Trophoblast cell (in vitro differentiated cells and primary cell): ENCODE measurements at regions not wholly inside any gene's neighbourhood (a gene's known extent, or its start where the extent isn't known, plus 50 kb on each side); places are given as distances from the start of the nearest gene placed in this dataset.
"Not testable (repeated sequence)": the region's sequence is repeated elsewhere in the genome, so short reads cannot be mapped to it uniquely, and the experiment has no call there.

Source experiments
- DNase-seq, 2 donors: peaks; one replicate each; pipeline ENCODE4 v3.0.0-alpha.2; 2016
- H2AFZ ChIP-seq: 2 replicates; pipeline ENCODE4 v1.6.1; 2013; ENCODE audit warnings: low read length, moderate library complexity, mild to moderate bottlenecking; ENCODE audit not compliant: insufficient read depth, poor library complexity
- H2AK5ac ChIP-seq: 2 replicates; pipeline ENCODE4 v1.6.1; 2013; ENCODE audit warnings: mild to moderate bottlenecking, low read length
- H2BK120ac ChIP-seq: 2 replicates; pipeline ENCODE4 v1.6.1; 2013; ENCODE audit warnings: low read length, mild to moderate bottlenecking, moderate library complexity; ENCODE audit not compliant: insufficient read depth, poor library complexity
- H2BK12ac ChIP-seq: 2 replicates; pipeline ENCODE4 v1.6.1; 2013; ENCODE audit warnings: mild to moderate bottlenecking, low read length, moderate library complexity
- H2BK5ac ChIP-seq: 2 replicates; pipeline ENCODE4 v1.6.1; 2013; ENCODE audit warnings: low read length, low read depth, moderate library complexity, mild to moderate bottlenecking; ENCODE audit not compliant: poor library complexity
- H3K14ac ChIP-seq: 2 replicates; pipeline ENCODE4 v1.6.1; 2013; ENCODE audit warnings: mild to moderate bottlenecking, low read length
- H3K18ac ChIP-seq: 2 replicates; pipeline ENCODE4 v1.6.1; 2013; ENCODE audit warnings: mild to moderate bottlenecking, low read length
- H3K23ac ChIP-seq: 2 replicates; pipeline ENCODE4 v1.6.1; 2013; ENCODE audit warnings: low read length
- H3K27ac ChIP-seq: 2 replicates; pipeline ENCODE4 v1.5.1; 2013; ENCODE audit warnings: low read depth, mild to moderate bottlenecking, inconsistent platforms, low read length, moderate library complexity
- H3K27me3 ChIP-seq: 2 replicates; pipeline ENCODE4 v1.6.1; 2013; ENCODE audit warnings: inconsistent platforms, mild to moderate bottlenecking, low read length, moderate library complexity; ENCODE audit not compliant: insufficient read depth
- H3K36me3 ChIP-seq, 2 experiments: 1 replicate in 1 of 2; 2 replicates in 1 of 2; pipeline ENCODE4 v1.6.1; 2013; ENCODE audit warnings: low read length in 2 of 2, mild to moderate bottlenecking in 2 of 2, moderate library complexity in 1 of 2; ENCODE audit not compliant: insufficient read depth in 2 of 2, control insufficient read depth in 1 of 2
- H3K4ac ChIP-seq: 2 replicates; pipeline ENCODE4 v1.6.1; 2013; ENCODE audit warnings: low read depth, mild to moderate bottlenecking, low read length, moderate library complexity
- H3K4me1 ChIP-seq, 2 experiments: 1 replicate in 1 of 2; 2 replicates in 1 of 2; pipeline ENCODE4 v1.6.1; 2013; ENCODE audit warnings: low read length in 2 of 2, mild to moderate bottlenecking in 2 of 2, moderate library complexity in 1 of 2; ENCODE audit not compliant: insufficient read depth in 2 of 2, control insufficient read depth in 1 of 2
- H3K4me2 ChIP-seq: 2 replicates; pipeline ENCODE4 v1.6.1; 2013; ENCODE audit warnings: inconsistent platforms, mild to moderate bottlenecking, low read length, moderate library complexity
- H3K4me3 ChIP-seq: 2 replicates; pipeline ENCODE4 v1.5.1; 2013; ENCODE audit warnings: mild to moderate bottlenecking, low read depth, low read length, inconsistent platforms
- H3K79me1 ChIP-seq: one replicate; pipeline ENCODE4 v1.6.1; 2013; ENCODE audit warnings: low read length
- H3K79me2 ChIP-seq: 2 replicates; pipeline ENCODE4 v1.6.1; 2013; ENCODE audit warnings: low read length, mild to moderate bottlenecking; ENCODE audit not compliant: control insufficient read depth, insufficient read depth, poor library complexity
- H3K9ac ChIP-seq: 2 replicates; pipeline ENCODE4 v1.6.1; 2013; ENCODE audit warnings: mild to moderate bottlenecking, low read length
- H3K9me3 ChIP-seq: 2 replicates; pipeline ENCODE4 v1.6.1; 2013; ENCODE audit warnings: low read depth, mild to moderate bottlenecking, control low read depth, inconsistent platforms, low read length; ENCODE audit not compliant: insufficient read depth
- H4K12ac ChIP-seq: 2 replicates; pipeline ENCODE4 v1.6.1; 2013; ENCODE audit warnings: low read depth, mild to moderate bottlenecking, low read length, moderate library complexity
- H4K8ac ChIP-seq: 2 replicates; pipeline ENCODE4 v1.6.1; 2013; ENCODE audit warnings: low read depth, mild to moderate bottlenecking, low read length, moderate library complexity
- H4K91ac ChIP-seq: one replicate; pipeline ENCODE4 v1.6.1; 2013; ENCODE audit warnings: low read depth, mild to moderate bottlenecking, low read length, moderate library complexity
- WGBS: extraction: QIAGEN DNeasy Blood & Tissue Kit; methylation state at CpG from one replicate; pipeline ENCODE4 v1.1.7; 2013; ENCODE audit warnings: missing lambda C conversion rate; ENCODE audit not compliant: insufficient read length, insufficient coverage; ENCODE audit errors: extremely low coverage; 5-methylcytosine and 5-hydroxymethylcytosine counted together

- Histone ChIP-seq H3K4me1 (no peaks in the 10 kb centered on the region), H3K9ac (no peak overlapping the region), H4K91ac (no peak overlapping the region), H3K36me3 (no peaks in the 10 kb centered on the region), H3K4me2 (no peak overlapping the region), H4K8ac (no peak overlapping the region), H2BK12ac (no peak overlapping the region), H3K9me3 (peaks cover 4% of the 10 kb centered on the region), H3K27ac (no peak overlapping the region), H2BK5ac (no peak overlapping the region), H3K79me1 (no peaks in the 10 kb centered on the region), H3K79me2 (no peaks in the 10 kb centered on the region), H2BK120ac (no peak overlapping the region), H3K4me3 (no peak overlapping the region), H3K4ac (no peak overlapping the region), H3K14ac (no peak overlapping the region), H3K23ac (no peak overlapping the region), H3K27me3 (no peaks in the 10 kb centered on the region), H2AK5ac (no peak overlapping the region), H3K18ac (no peak overlapping the region), H4K12ac (no peak overlapping the region), H2AFZ (no peak overlapping the region)
- WGBS = no CpG with 5 or more reads among the region's 54 CpGs
- DNase-seq = no peak
Measured at GRCh38 chr16:61128545-61129323, 907.5 kb downstream of the CDH8 start.

GRCh38 chr16:61105544-61105943, 930.7 kb downstream of the CDH8 start:
- H3K36me3 ChIP-seq = no peaks in the 10 kb centered on the region
- H3K4me1 ChIP-seq = no peaks in the 10 kb centered on the region
- no peak overlapping the region for H2AFZ ChIP-seq
- no peaks in the 10 kb centered on the region for H3K79me1 ChIP-seq
- no peak overlapping the region for H2AK5ac ChIP-seq
- no peak overlapping the region for H3K4me2 ChIP-seq
- H3K4me3 ChIP-seq = no peak overlapping the region
- H3K27me3 ChIP-seq = no peaks in the 10 kb centered on the region
- no peak overlapping the region for H3K27ac ChIP-seq
- H4K91ac ChIP-seq = no peak overlapping the region
- H3K79me2 ChIP-seq = no peaks in the 10 kb centered on the region
- H3K14ac ChIP-seq = no peak overlapping the region
- no peak overlapping the region for H3K18ac ChIP-seq
- H2BK5ac ChIP-seq = no peak overlapping the region
- no peak overlapping the region for H2BK12ac ChIP-seq
- no CpG with 5 or more reads among the region's 3 CpGs for WGBS
- no peak overlapping the region for H4K8ac ChIP-seq
- H2BK120ac ChIP-seq = no peak overlapping the region
- peak in 1 of 2 donors; percentile 0 for DNase-seq
- no peak overlapping the region for H3K9ac ChIP-seq
- H4K12ac ChIP-seq = no peak overlapping the region
- no peak overlapping the region for H3K23ac ChIP-seq
- no peaks in the 10 kb centered on the region for H3K9me3 ChIP-seq
- no peak overlapping the region for H3K4ac ChIP-seq

- Histone ChIP-seq H2BK12ac (no peak overlapping the region), H3K27ac (no peak overlapping the region), H4K8ac (no peak overlapping the region), H3K27me3 (no peaks in the 10 kb centered on the region), H4K91ac (no peak overlapping the region), H3K4me1 (no peaks in the 10 kb centered on the region), H2AFZ (no peak overlapping the region), H3K4ac (no peak overlapping the region), H3K9ac (no peak overlapping the region), H3K79me1 (no peaks in the 10 kb centered on the region), H3K14ac (no peak overlapping the region), H2BK5ac (no peak overlapping the region), H2AK5ac (no peak overlapping the region), H4K12ac (no peak overlapping the region), H3K36me3 (no peaks in the 10 kb centered on the region), H2BK120ac (no peak overlapping the region), H3K9me3 (no peaks in the 10 kb centered on the region), H3K23ac (no peak overlapping the region), H3K4me3 (no peak overlapping the region), H3K79me2 (no peaks in the 10 kb centered on the region), H3K4me2 (no peak overlapping the region), H3K18ac (no peak overlapping the region)
- WGBS = no CpG with 5 or more reads among the region's 2 CpGs
- DNase-seq = no peak
Measured at GRCh38 chr16:61098505-61098904, 937.7 kb downstream of the CDH8 start.

- H3K79me2 ChIP-seq, H3K27me3 ChIP-seq, H3K27ac ChIP-seq, H3K79me1 ChIP-seq, H2AFZ ChIP-seq, H3K36me3 ChIP-seq, H3K4me1 ChIP-seq, H3K9me3 ChIP-seq, H3K4me3 ChIP-seq, DNase-seq, H3K4me2 ChIP-seq, H2BK12ac ChIP-seq, H4K91ac ChIP-seq, H3K9ac ChIP-seq, H3K4ac ChIP-seq, H4K8ac ChIP-seq, H2BK120ac ChIP-seq, H2AK5ac ChIP-seq, H3K14ac ChIP-seq, H4K12ac ChIP-seq, H3K18ac ChIP-seq, H2BK5ac ChIP-seq, H3K23ac ChIP-seq: not testable (repeated sequence)
- WGBS = no CpG with 5 or more reads among the region's 7 CpGs
Measured at GRCh38 chr16:61091300-61091699, 944.9 kb downstream of the CDH8 start.
